SK-N-SH (cell line): ENCODE measurements at regions not wholly inside any gene's neighbourhood (a gene's known extent, or its start where the extent isn't known, plus 50 kb on each side); places are given as distances from the start of the nearest gene placed in this dataset.

Experiments
- CTCF ChIA-PET: fragments of 300-600, 350-600 bp; formaldehyde crosslinking; extraction: SDS; loops from one replicate; lab custom pipeline; 2021; lab: Yijun Ruan, JAX
- POLR2A ChIA-PET: fragments of 350-600 bp; sonication (Branson Sonifier 250); formaldehyde crosslinking; extraction: SDS; loops from one replicate; lab custom pipeline; 2020; ENCODE audit warnings: antibody characterized with exemption, inconsistent platforms; lab: Yijun Ruan, JAX
- DNase-seq: peaks from one replicate; pipeline ENCODE4 v3.0.0; 2012
- H2AFZ ChIP-seq: fragments of 200-600 bp; sonication (generic); 2 replicates; pipeline ENCODE4 v1.8.1; 2016; ENCODE audit warnings: antibody characterized with exemption, mild to moderate bottlenecking, low read depth
- H3F3A ChIP-seq: fragments of 200-600 bp; sonication (generic); replicated peaks from 2 replicates; pipeline ENCODE3; 2016; ENCODE audit warnings: antibody characterized with exemption, mild to moderate bottlenecking; ENCODE audit not compliant: insufficient read depth
- H3K27ac ChIP-seq, 2 experiments: fragments of 200-500 bp in 1 of 2; fragments of 200-600 bp in 1 of 2; sonication (Bioruptor generic) in 1 of 2; sonication (generic), shearing (Covaris generic) in 1 of 2; 2 replicates each; pipeline versions ENCODE4 v1.5.1 to v1.6.1; 2014 to 2016; ENCODE audit warnings: low read depth in 2 of 2, inconsistent platforms in 1 of 2, low read length in 1 of 2, mild to moderate bottlenecking in 1 of 2, mixed read lengths in 1 of 2
- H3K27me3 ChIP-seq: fragments of 200-600 bp; sonication (generic), shearing (Covaris generic); 2 replicates; pipeline ENCODE4 v1.6.1; 2016; ENCODE audit warnings: mixed run types; ENCODE audit not compliant: insufficient read depth
- H3K36me3 ChIP-seq, 2 experiments: fragments of 200-500 bp in 1 of 2; fragments of 200-600 bp in 1 of 2; sonication (Bioruptor generic) in 1 of 2; sonication (generic) in 1 of 2; replicated peaks in 1 of 2; 2 replicates each; pipeline versions ENCODE3 to v1.5.1; 2014 to 2016; ENCODE audit warnings: low read length in 1 of 2, mild to moderate bottlenecking in 1 of 2; ENCODE audit not compliant: insufficient read depth in 2 of 2, control insufficient read depth in 1 of 2
- H3K4me1 ChIP-seq, 2 experiments: fragments of 200-500 bp in 1 of 2; fragments of 200-600 bp in 1 of 2; sonication (Bioruptor generic) in 1 of 2; sonication (generic), shearing (Covaris generic) in 1 of 2; 2 replicates each; pipeline versions ENCODE4 v1.5.1 to v1.6.1; 2014 to 2016; ENCODE audit warnings: low read depth in 1 of 2, low read length in 1 of 2, mixed run types in 1 of 2; ENCODE audit not compliant: insufficient read depth in 2 of 2, control insufficient read depth in 1 of 2
- H3K4me2 ChIP-seq: fragments of 200-600 bp; sonication (generic), shearing (Covaris generic); 2 replicates; pipeline ENCODE4 v1.6.1; 2017; ENCODE audit warnings: mixed run types
- H3K4me3 ChIP-seq, 2 experiments: fragments of 200-500 bp in 1 of 2; fragments of 200-600 bp in 1 of 2; sonication (Bioruptor generic) in 1 of 2; sonication (generic), shearing (Covaris generic) in 1 of 2; 2 replicates each; pipeline versions ENCODE4 v1.5.1 to v1.8.1; 2014 to 2016; ENCODE audit warnings: low read depth in 2 of 2, inconsistent platforms in 1 of 2, low read length in 1 of 2, mild to moderate bottlenecking in 1 of 2, mixed read lengths in 1 of 2, moderate library complexity in 1 of 2
- H3K79me2 ChIP-seq: fragments of 200-600 bp; sonication (generic); 2 replicates; pipeline ENCODE4 v1.8.1; 2017; ENCODE audit warnings: mild to moderate bottlenecking; ENCODE audit not compliant: insufficient read depth
- H3K9ac ChIP-seq: fragments of 200-600 bp; sonication (generic); 2 replicates; pipeline ENCODE4 v1.6.1; 2017; ENCODE audit warnings: mixed run types
- H3K9me2 ChIP-seq: fragments of 200-600 bp; sonication (generic); 2 replicates; pipeline ENCODE4 v1.6.1; 2017; ENCODE audit warnings: mixed run types
- H3K9me3 ChIP-seq: fragments of 200-600 bp; sonication (generic); 2 replicates; pipeline ENCODE4 v1.6.1; 2017; ENCODE audit warnings: mixed run types, mild to moderate bottlenecking, moderate library complexity
- H4K20me1 ChIP-seq: fragments of 200-600 bp; sonication (generic); 2 replicates; pipeline ENCODE4 v1.6.1; 2017; ENCODE audit warnings: mild to moderate bottlenecking, mixed run types; ENCODE audit not compliant: insufficient read depth
- CTCF ChIP-seq: fragments of 200-600 bp; sonication (generic); IDR thresholded peaks from 2 replicates; pipeline ENCODE4 v1.6.1; 2017; ENCODE audit warnings: antibody characterized with exemption, mild to moderate bottlenecking, moderate library complexity
- EP300 ChIP-seq, 2 experiments: IDR thresholded peaks; 2 replicates each; pipeline versions ENCODE4 v1.4.0 to v1.6.1; 2012; ENCODE audit warnings: borderline replicate concordance in 1 of 2, low read depth in 1 of 2, low read length in 1 of 2
- GATA2 ChIP-seq: sonication (generic); formaldehyde crosslinking; IDR thresholded peaks from 2 replicates; pipeline ENCODE4 v1.5.0; 2020; ENCODE audit warnings: mild to moderate bottlenecking, missing genetic modification reagents
- IRF3 ChIP-seq: fragments of 150-350 bp; IDR thresholded peaks from 2 replicates; pipeline ENCODE4 v1.6.1; 2016; ENCODE audit warnings: mild to moderate bottlenecking, low read depth, low read length
- REST ChIP-seq: IDR thresholded peaks from 2 replicates; pipeline ENCODE4 v1.6.1; 2012; ENCODE audit warnings: mild to moderate bottlenecking, low read depth, low read length, moderate library complexity
- TCF12 ChIP-seq: IDR thresholded peaks from 2 replicates; pipeline ENCODE4 v1.4.0; 2012
- USF1 ChIP-seq: IDR thresholded peaks from 2 replicates; pipeline ENCODE4 v1.4.0; 2012; ENCODE audit warnings: low read depth, borderline replicate concordance
- ZBTB33 ChIP-seq: IDR thresholded peaks from 2 replicates; pipeline ENCODE4 v1.4.0; 2012; ENCODE audit warnings: low read depth, borderline replicate concordance
- WGBS: methylation state at CpG from one replicate; pipeline ENCODE4 v1.1.6; 2017; ENCODE audit warnings: low lambda C conversion rate; 5-methylcytosine and 5-hydroxymethylcytosine counted together

GRCh38 chr18:30489890-30490643, 552.5 kb downstream of the DSC3 start:
- DNase-seq: no peak
- Histone ChIP-seq H3K4me1 (no peaks in the 10 kb centered on the region), H3K9ac (no peak overlapping the region), H3K9me3 (no peaks in the 10 kb centered on the region), H2AFZ (no peak overlapping the region), H3K79me2 (no peaks in the 10 kb centered on the region), H3K4me2 (no peak overlapping the region), H3K27me3 (no peaks in the 10 kb centered on the region), H3K4me3 (no peak overlapping the region), H4K20me1 (no peaks in the 10 kb centered on the region), H3F3A (peaks cover 4% of the 10 kb centered on the region), H3K27ac (no peak overlapping the region), H3K36me3 (no peaks in the 10 kb centered on the region), H3K9me2 (no peaks in the 10 kb centered on the region)
- TF ChIP-seq REST (no peak), ZBTB33 (no peak), IRF3 (no peak), TCF12 (no peak), CTCF (no peak), EP300 (IDR thresholded peaks at IDR 0.05; ENCODE audit: borderline replicate concordance in 1 of 2, low read depth in 1 of 2, low read length in 1 of 2) (no peak), GATA2 (CRISPR knock-in tag) (no peak), USF1 (no peak)
- ChIA-PET CTCF (no interaction called here), POLR2A (no interaction called here)
- WGBS: 11% methylated on average over 2 of the region's 2 CpGs
